ENCODE measurements at regions not wholly inside any gene's neighbourhood (a gene's known extent, or its start where the extent isn't known, plus 50 kb on each side); places are given as distances from the start of the nearest gene placed in this dataset.

GRCh38 chr1:187638733-187639434, 810.1 kb downstream of the PLA2G4A start:
- Histone ChIP-seq H3F3A (ENCODE audit: insufficient read depth, low read length, poor library complexity, severe bottlenecking) (no peaks in the 10 kb centered on the region), H3K27ac (ENCODE audit: low read length) (no peak overlapping the region), H3K79me2 (replicated peaks; ENCODE audit: insufficient read depth, low read length) (no peaks in the 10 kb centered on the region), H3K27me3 (ENCODE audit: insufficient read depth, low read depth, low read length) (no peaks in the 10 kb centered on the region), H2AFZ (ENCODE audit: low read depth, low read length) (no peak overlapping the region), H3K9me2 (ENCODE audit: insufficient read depth, low read length) (no peaks in the 10 kb centered on the region), H3K9ac (ENCODE audit: low read length) (no peak overlapping the region), H3K4me2 (ENCODE audit: low read length) (no peak overlapping the region), H3K36me3 (ENCODE audit: insufficient read depth, low read length) (no peaks in the 10 kb centered on the region), H3K9me3 (ENCODE audit: low read length) (no peaks in the 10 kb centered on the region), H3K4me3 (ENCODE audit: low read length) (no peak overlapping the region), H4K20me1 (ENCODE audit: insufficient read depth) (no peaks in the 10 kb centered on the region)
- no peak for TF ChIP-seq MXI1 (conservative IDR thresholded peaks at IDR 0.05; ENCODE audit: poor library complexity, severe bottlenecking)
- no peak for TF ChIP-seq SMC3 (conservative IDR thresholded peaks at IDR 0.05; ENCODE audit: poor library complexity)
- TF ChIP-seq CTCF (IDR thresholded peaks at IDR 0.05; ENCODE audit: poor library complexity, severe bottlenecking): no peak
- TF ChIP-seq TAF1 (IDR thresholded peaks at IDR 0.05; ENCODE audit: low read depth): no peak
- TF ChIP-seq EP300 (conservative IDR thresholded peaks at IDR 0.05; ENCODE audit: poor library complexity, severe bottlenecking): no peak
- TF ChIP-seq REST (IDR thresholded peaks at IDR 0.05; ENCODE audit: borderline replicate concordance): no peak
- no peak for TF ChIP-seq RAD21 (conservative IDR thresholded peaks at IDR 0.05)
- no peak for TF ChIP-seq POLR2AphosphoS5 (IDR thresholded peaks at IDR 0.05)
- no peak for TF ChIP-seq EZH2 (IDR thresholded peaks at IDR 0.05; ENCODE audit: borderline replicate concordance, insufficient read depth, low read length, poor library complexity, severe bottlenecking)

GRCh38 chr1:187641015-187641414, 812.3 kb downstream of the PLA2G4A start:
- no peaks in the 10 kb centered on the region for H3K9me2 ChIP-seq (ENCODE audit: insufficient read depth, low read length)
- H3K4me2 ChIP-seq (ENCODE audit: low read length): no peak overlapping the region
- no peak overlapping the region for H3K4me3 ChIP-seq (ENCODE audit: low read length)
- no peak overlapping the region for H2AFZ ChIP-seq (ENCODE audit: low read depth, low read length)
- no peaks in the 10 kb centered on the region for H3K27me3 ChIP-seq (ENCODE audit: insufficient read depth, low read depth, low read length)
- H3F3A ChIP-seq (ENCODE audit: insufficient read depth, low read length, poor library complexity, severe bottlenecking): no peaks in the 10 kb centered on the region
- no peak overlapping the region for H3K27ac ChIP-seq (ENCODE audit: low read length)
- no peak overlapping the region for H3K9ac ChIP-seq (ENCODE audit: low read length)
- no peaks in the 10 kb centered on the region for H4K20me1 ChIP-seq (ENCODE audit: insufficient read depth)
- H3K9me3 ChIP-seq (ENCODE audit: low read length): no peaks in the 10 kb centered on the region
- H3K79me2 ChIP-seq (replicated peaks; ENCODE audit: insufficient read depth, low read length): no peaks in the 10 kb centered on the region
- TF ChIP-seq MXI1 (conservative IDR thresholded peaks at IDR 0.05; ENCODE audit: poor library complexity, severe bottlenecking): no peak
- no peak for TF ChIP-seq SMC3 (conservative IDR thresholded peaks at IDR 0.05; ENCODE audit: poor library complexity)
- no peak for TF ChIP-seq CTCF (IDR thresholded peaks at IDR 0.05; ENCODE audit: poor library complexity, severe bottlenecking)
- TF ChIP-seq REST (IDR thresholded peaks at IDR 0.05; ENCODE audit: borderline replicate concordance): no peak
- TF ChIP-seq EZH2 (IDR thresholded peaks at IDR 0.05; ENCODE audit: borderline replicate concordance, insufficient read depth, low read length, poor library complexity, severe bottlenecking): no peak
- TF ChIP-seq POLR2AphosphoS5 (IDR thresholded peaks at IDR 0.05): no peak
- TF ChIP-seq EP300 (conservative IDR thresholded peaks at IDR 0.05; ENCODE audit: poor library complexity, severe bottlenecking): no peak
- no peak for TF ChIP-seq RAD21 (conservative IDR thresholded peaks at IDR 0.05)
- TF ChIP-seq TAF1 (IDR thresholded peaks at IDR 0.05; ENCODE audit: low read depth): no peak
- H3K36me3 ChIP-seq (ENCODE audit: insufficient read depth, low read length): no peaks in the 10 kb centered on the region
